ENCODE measurements at regions not wholly inside any gene's neighbourhood (a gene's known extent, or its start where the extent isn't known, plus 50 kb on each side); places are given as distances from the start of the nearest gene placed in this dataset.
A peak's percentile ranks its signal among the peaks of the same experiment; 100 is the strongest.

DNA sequence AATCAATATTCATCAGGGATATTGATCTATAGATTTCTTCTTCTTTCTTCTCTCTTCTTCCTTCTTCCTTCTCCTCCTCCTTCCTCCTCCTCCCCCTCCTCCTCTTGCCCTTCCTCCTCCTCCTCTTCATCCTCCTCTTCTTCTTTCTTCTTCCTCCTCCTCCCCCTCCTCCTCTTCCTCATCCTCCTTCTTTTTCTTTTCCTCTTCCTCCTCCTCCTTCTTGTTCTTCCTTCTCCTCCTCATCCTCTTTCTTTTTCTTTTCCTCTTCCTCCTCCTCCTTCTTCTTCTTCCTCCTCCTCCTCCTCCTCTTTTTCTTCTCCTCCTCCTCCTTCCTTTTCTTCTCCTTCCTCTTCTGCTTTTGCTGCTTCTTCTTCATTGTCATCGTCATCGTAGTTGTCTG, 52.4 kb upstream of the SERINC1 start:
- in situ Hi-C loops (cut with HindIII; ENCODE audit: low sequenced_read_pairs), result no loop called here
- DNase-seq (ENCODE audit: low spot score), result no peak

DNA sequence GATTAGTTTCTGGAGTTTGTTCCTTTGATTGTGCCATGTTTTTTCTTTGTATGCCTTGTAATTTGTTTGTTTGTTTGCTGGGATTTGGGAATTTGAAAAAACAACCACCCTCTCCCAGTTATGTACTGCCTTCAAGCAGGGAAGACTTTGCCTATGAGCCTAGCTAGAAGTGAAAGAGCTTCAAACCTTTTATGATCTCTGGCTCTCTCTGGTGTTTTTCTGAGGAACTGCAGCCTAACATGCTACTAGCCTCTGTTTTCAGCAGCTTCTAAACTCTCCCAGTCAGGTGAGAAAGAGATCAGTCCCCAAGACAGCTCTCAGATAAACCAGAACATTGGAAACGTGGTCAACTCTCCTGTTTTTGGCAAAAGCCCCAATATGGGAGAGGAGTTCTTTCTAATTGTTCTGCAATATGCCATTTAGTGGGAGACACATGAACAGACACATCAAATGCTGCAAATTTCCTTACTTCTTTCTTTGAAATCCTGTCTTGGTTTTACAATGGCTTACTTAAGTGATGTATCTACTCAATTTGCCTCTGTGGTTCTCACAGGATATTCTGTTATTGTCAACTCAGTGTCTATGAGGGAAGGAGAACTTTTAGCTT, 58.9 kb upstream of the SERINC1 start:
- in situ Hi-C loops (cut with HindIII; ENCODE audit: low sequenced_read_pairs), result no loop called here
- peak; percentile 69 for DNase-seq (ENCODE audit: low spot score)

DNA sequence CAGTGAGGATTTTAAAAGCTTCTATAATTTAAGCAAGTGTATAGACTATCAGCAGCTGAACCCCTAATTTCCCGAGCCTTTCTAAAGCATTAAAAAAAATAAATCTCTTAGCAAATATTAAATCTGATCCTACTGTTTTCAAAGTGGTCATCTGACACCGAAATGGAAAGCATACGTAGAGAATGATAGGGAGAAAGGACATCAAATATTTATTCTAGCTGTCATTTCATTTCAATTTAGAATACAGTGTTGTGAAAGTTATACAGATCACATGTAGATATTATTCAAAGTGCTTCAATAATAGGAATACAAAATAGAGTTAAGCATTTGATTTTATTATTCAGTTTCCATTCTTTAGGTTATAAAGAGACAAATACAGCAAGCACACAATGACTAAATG, 61.9 kb upstream of the PKIB start:
- DNase-seq (ENCODE audit: low spot score), result no peak
- in situ Hi-C loops (cut with HindIII; ENCODE audit: low sequenced_read_pairs), result no loop called here

DNA sequence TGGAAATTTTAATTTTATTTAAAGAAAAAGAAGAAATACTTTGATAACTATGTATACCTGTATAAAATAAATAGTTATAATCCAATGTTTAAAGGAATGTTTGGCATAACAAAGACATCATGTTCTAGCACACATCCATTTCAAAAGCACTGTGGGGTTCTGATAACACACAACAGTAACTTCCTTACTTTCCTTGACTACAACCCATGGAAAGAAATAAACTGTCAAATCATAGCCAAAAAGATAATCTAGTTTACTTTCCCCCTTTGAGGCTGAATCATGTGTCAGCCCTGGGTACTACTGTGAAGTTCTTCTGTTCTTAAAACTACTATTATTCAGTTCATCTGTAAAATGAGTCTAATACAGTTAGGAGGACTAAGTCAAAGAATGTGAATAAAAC, 61.4 kb upstream of the PKIB start:
- in situ Hi-C loops (cut with HindIII; ENCODE audit: low sequenced_read_pairs), result no loop called here
- DNase-seq (ENCODE audit: low spot score), result no peak

DNA sequence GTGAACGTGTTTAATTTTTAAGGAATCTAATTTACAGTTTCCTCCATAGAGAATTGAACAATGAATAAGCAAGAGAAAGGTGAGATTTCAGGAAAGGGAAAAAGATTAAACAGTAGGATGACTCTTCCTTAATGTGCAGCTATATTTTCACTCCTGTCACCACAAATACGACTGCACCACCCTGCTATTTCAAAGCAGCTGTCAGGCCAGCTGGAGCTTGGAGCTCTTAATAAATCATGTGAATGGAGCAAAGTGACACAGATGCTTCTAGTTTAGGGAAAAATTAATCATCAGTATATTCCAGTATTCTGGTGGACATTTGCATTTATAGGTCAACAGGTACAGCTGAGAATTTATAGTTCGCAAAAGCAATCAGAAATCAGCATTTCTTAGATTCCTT, 56.5 kb upstream of the PKIB start:
- in situ Hi-C loops (cut with HindIII; ENCODE audit: low sequenced_read_pairs), result no loop called here
- DNase-seq (ENCODE audit: low spot score), result peak; percentile 38

DNA sequence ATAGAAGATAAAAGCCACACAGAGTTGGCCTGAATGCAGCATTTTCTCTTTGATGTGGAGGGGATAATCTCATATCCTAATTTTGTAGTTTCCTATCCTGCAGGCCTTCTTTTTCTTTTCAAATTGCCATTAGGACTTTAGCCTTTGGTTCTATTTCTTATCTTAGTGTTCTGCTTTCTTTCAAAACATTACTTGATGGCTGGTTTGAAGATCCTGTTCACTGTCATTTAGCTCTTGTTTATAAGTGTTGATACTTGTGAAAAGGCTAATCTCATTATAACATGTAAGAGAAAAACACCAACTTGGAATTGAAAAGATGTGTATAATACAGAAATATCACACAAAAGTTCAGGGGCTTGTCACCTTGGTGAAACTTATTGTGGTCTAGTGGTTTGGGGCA, 54.6 kb upstream of the PKIB start:
- no peak for DNase-seq (ENCODE audit: low spot score)
- in situ Hi-C loops (cut with HindIII; ENCODE audit: low sequenced_read_pairs), result no loop called here

DNA sequence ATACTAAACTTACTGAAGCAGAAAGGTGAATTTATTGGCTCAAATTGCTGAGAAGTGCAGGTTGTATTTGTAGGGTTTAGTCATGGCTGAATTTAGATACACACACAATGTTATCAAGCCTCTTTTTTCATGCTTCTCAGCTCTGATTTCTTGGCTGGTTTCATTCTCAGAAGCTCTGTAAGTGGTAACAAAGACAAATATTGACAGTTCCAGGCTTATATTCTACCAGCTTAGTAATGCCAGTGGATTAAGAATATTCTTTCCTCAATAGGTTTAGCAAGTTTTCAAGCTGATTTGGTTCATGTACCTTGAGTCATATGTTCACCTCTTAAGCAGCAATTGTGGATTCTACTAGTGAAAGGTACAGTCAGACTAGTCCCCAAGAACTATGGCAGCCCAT, 52.1 kb upstream of the PKIB start:
- in situ Hi-C loops (cut with HindIII; ENCODE audit: low sequenced_read_pairs), result no loop called here
- no peak for DNase-seq (ENCODE audit: low spot score)
